NCI-H82 (cell line): ENCODE measurements at regions not wholly inside any gene's neighbourhood (a gene's known extent, or its start where the extent isn't known, plus 50 kb on each side); places are given as distances from the start of the nearest gene placed in this dataset.
A peak's percentile ranks its signal among the peaks of the same experiment; 100 is the strongest.

Experiments
- DNase-seq: peaks from one replicate; lab custom pipeline; 2025; lab: John Stamatoyannopoulos, UW

- DNase-seq, result peak; percentile 78
These were observed 61.9 kb upstream of the CIBAR2 start for GRCh38 chr16:85173981-85174751.

GRCh38 chr16:85174871-85175723 is 62.8 kb upstream of the CIBAR2 start:
- DNase-seq, result no peak

GRCh38 chr16:85175724-85176233 is 63.5 kb upstream of the CIBAR2 start:
- no peak for DNase-seq

DNA sequence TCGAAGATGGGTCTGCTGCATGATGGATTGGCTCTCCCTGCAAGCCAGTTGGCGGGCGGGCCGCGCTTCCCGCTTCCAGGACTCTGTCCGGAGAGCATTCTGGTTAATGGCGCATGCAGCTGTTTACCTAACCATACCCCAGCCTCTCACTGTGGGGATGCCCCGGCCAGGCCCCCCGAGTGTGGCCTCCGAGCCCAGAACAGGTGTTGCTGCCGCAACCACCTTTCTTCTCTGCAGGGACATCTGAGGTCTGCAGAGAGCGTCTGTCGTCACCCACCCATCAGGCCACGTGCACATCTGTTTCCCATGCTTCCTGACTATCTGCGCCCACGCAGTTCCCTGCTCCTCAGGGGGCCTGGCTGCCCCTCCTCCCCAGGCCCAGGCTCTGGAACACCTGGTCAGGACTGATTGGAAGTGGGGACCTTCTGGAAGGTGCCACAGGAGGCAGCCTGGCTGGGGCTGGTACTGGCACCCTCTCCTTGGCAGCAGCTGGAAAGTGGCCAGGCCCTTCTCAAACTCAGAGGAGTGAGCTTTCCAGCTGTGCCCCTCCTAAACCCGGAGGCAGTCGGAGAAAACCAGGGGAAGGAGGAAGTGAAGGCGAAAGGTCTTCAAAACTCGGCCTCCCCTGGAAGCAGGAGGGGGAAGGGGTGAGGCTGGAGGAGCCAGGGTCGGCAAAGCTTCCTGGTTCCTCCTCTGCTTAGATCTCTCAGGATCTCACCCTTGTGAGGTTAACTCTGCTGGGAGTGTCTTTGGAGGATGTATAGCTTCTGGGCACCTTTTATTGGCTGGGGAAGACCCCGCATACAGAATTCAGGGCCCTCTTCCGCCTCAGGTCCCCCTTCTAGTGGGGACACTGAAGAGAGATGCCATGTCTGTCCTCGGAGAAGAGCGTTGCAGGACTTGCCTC is 64.5 kb upstream of the CIBAR2 start:
- peak; percentile 51 for DNase-seq

DNA sequence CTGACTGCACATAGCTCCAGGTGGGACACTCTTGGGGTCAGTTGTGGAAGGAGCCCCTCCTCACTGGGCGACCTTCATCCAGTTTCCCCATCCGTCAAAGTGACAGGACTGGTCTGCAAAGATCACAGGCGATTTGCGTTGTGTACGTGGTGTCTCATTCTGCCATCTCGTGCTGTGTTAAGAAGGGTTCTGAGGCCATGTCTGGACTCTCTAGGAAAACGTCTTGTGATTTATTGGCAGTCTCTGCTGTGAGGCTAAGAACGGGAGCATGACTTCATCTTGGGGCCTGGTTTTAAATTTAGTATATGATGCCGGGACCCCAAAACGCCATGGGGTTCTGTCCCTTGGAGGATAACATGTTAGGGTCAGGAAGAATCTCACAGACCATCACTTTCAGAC is 65.2 kb upstream of the CIBAR2 start:
- no peak for DNase-seq

DNA sequence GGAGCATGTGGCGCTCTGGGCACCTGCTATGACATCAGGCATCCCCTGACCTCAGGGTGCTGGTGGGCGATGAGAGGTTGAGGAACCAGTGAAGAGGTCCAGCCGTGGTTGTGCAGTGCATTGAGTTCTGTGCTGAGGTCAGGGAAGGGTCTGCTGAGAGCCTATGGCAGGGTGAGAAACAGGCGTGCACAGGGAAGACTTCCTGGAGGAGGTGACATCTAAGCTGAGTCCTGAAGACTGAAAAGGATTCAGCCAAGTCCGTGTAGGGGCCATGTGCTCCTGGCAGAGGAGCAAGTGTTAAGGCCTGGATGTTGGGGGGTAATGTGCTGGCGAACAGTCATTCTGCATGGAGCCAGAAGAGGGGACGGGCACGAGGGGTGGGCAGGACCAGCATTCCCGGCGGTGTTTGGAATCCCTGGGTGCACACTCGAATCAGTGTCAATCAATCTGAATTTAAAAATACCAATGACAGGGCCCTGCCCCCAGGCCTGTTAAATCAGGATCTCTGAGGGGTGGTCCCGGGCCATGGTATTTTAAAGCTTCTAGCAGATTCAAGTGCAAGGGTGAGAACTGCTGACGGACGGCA is 65.8 kb upstream of the CIBAR2 start:
- no peak for DNase-seq

- DNase-seq, result no peak
These were observed 66.3 kb upstream of the CIBAR2 start for GRCh38 chr16:85178596-85178995.

DNA sequence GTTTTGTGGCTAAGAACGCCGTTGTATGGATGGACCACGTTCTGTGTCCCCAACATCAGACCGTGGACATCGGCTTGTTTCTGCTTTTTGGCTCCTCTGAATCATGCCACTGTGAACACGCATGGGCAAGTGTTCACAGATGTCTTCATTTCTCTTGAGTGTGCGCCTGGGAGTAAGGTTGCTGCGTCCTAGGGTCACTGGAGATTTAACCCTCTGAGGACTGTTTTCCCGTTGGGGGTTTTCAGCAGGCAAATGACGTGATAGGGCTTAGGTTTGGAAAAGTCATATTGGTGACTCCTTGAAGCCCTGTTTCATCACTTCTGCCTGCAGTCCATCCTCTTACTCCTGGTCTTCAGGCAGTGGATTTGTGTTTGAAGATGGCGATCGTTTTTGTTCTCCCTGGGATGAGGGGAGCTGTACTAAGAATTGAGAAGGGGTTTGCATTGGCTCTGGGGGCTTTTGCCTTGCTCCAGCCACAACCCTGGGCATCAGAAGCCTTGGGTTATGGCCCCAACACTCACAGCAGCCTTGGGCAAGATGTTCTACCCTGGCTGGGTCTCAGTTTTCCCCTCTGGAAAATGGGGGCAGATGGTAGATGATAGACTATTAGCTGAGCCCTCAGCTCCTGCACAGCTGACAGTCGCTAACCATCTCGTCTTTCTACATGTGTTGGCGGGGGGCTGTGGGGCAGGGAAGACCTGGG is 67.2 kb upstream of the CIBAR2 start:
- DNase-seq, result no peak

DNA sequence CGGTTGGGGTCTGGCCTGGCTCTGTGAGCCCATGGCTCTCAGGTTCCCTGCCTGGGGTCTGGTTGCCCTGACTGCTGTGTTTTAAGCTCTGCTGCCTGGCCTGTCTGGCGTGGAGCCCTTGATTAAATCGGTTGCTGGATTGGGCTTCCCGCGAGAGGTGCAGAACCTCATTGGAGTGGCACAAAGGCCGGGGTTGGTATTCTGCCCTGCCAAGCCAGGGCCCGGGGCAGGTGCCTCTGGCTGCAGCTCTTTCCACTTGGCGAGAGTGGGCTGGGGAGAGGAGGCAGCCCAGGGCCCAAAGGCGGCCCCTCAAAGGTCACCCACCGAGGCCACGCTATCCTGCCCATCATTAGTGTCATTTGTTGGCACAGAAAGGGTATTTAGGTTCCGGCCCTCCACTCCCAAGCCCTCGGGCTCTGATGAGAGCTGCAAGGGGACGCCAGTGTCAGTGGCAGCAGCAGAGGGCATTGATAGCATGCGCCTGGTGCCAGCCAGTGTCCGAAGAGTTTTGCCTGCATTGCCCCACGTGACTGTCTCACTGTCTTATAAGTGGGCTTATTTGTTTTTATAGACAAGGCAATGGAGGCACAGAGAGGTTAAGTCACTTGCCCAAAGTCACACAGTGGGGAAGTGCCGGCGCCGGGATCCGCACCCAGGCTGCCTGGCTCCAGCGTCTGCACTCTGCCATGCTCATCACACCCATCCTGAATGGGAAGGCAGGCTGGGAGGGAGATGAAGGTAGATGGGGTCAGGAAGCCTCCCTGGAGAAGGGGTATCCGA is 68.0 kb upstream of the CIBAR2 start:
- no peak for DNase-seq

GRCh38 chr16:85180827-85181738 is 68.8 kb upstream of the CIBAR2 start:
- no peak for DNase-seq

- no peak for DNase-seq
These were observed 69.5 kb upstream of the CIBAR2 start for GRCh38 chr16:85181739-85182129.

- DNase-seq, result no peak
These were observed 70.0 kb upstream of the CIBAR2 start for GRCh38 chr16:85182286-85182685.

DNA sequence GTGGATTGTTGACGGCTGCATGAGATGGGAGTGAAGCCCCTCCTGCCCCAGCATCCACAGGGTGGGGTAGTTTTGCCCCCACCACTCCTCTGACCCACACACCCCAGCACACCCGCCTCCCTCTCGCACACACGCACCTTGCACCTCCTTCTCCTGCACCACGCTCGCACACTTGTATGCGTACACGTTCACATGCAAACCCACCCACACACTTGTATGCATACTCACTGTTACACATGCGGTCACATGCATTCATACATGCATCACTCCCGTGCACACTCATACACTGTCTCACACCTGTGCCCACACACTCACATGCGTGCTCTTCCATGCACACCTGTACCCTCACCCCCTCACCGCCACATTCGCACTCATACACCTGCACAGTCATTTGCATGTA is 70.5 kb upstream of the CIBAR2 start:
- no peak for DNase-seq

- DNase-seq, result no peak
These were observed 71.3 kb upstream of the CIBAR2 start for GRCh38 chr16:85183564-85183963.

DNA sequence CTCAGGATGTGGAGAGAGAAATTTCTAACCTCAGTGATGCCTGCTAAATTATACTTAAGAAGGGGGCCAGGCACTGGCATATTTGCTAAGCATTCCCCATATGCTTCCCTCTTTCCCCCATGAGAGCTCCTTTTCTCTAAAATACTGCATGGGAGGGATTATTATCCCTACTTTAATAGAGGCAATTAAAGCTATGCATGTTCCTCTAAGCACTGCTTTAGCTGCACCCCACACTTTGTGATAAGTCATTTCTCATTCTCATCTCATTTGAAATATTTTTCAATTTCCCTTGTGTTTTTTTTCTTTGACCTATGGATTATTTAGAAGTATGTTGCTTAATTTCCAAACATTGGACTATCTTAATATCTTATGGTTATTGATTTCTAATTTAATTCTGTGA is 72.1 kb upstream of the CIBAR2 start:
- DNase-seq, result no peak

GRCh38 chr16:85185303-85186100 is 73.2 kb upstream of the CIBAR2 start:
- no peak for DNase-seq

DNA sequence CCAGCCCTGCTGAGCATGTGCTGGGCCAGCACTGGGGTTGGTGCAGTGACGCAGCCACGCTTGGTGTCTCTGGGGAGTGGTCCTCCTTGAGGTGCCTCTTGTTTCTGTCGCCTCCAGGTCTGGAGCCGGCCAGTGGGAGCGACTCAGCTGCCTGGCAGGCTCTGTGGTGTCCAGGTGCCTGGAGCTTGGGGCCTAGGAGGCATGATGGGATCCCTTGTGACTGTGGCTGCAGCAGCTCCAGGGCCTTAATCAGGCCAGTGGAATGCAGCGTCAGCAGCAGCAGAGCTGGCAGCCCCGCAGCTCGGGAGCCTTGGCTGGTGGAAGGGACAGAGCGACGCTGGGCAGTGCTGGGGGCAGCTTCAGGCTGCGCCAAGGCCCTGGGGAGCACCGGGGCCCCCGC is 74.7 kb upstream of the CIBAR2 start:
- DNase-seq, result no peak

- DNase-seq, result no peak
These were observed 75.2 kb upstream of the CIBAR2 start for GRCh38 chr16:85187447-85187846.
